Hypothalamus (tissue), 51 donors: ENCODE measurements at regions not wholly inside any gene's neighbourhood (a gene's known extent, or its start where the extent isn't known, plus 50 kb on each side); places are given as distances from the start of the nearest gene placed in this dataset.

Experiments used
- DNase-seq, 51 donors: peaks; one replicate each; lab custom pipeline; 2025; lab: John Stamatoyannopoulos, UW

- DNase-seq = no peak
Measured at GRCh38 chr4:129623233-129623875, 527.4 kb downstream of the C4orf33 start.

DNA sequence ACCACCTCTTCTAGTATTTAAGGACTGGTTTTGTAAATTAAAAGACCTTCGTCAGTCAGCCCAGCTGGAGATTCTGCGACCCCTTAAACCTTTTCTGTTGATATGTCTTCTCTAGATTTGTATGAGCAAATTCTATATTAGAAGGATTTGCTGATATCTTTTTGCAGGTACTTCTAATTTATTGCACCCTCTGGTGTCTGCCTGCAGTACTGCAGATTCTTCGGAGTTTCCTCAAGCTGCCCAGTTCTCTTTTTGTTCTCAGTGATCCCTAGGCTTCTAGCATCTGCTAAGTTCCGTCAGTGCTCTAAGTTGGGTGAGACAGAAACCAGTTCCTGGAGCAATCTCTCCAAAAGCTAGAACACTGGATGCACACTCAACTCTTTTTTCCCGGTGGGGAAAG lies 545.2 kb downstream of the C4orf33 start:
- peak in 27 of 51 donors; percentile 1 to 60 (median 10) for DNase-seq

DNA sequence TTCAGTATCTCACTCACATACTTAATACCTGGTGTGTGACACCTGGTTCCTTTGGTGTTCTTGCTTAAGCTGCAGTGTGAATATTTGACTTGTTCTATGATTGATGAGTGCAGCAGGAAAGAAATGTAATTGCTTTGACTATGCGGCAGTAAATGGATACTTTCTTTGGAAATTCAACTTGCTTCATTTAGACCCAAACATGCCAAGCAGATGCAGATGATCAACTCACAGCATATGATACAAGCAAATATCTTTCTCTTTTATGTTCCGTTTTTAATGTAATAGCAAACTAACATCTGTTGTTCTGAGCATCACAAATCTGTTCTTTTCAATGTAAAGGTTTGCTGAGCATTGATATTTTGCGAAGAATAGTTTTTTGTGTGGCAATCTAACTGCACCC lies 549.5 kb downstream of the C4orf33 start:
- DNase-seq = no peak

- DNase-seq = no peak
Measured at GRCh38 chr4:129668092-129668491, 572.1 kb downstream of the C4orf33 start.

GRCh38 chr4:129672941-129673340 lies 577.0 kb downstream of the C4orf33 start:
- no peak for DNase-seq

DNA sequence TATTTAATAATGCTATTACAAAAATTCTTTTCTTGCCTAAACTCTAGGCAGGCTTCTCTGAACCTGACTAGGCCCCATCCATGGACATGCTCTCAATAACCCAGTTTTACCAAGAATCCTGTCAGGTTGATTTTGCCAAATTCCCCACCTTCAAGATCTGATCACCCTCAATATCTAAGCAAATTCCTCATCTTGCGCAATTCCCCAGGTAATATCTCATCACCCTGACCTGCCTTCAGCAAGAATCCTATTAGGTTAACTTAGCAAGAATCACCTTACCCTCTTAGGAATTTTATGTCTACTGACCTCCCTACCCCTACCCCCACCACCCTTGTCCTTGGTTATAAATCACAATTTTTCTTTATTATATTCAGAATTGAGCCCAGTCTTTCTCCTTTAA lies 579.1 kb downstream of the C4orf33 start:
- DNase-seq = no peak

GRCh38 chr4:129676934-129677333 lies 581.0 kb downstream of the C4orf33 start:
- no peak for DNase-seq

DNA sequence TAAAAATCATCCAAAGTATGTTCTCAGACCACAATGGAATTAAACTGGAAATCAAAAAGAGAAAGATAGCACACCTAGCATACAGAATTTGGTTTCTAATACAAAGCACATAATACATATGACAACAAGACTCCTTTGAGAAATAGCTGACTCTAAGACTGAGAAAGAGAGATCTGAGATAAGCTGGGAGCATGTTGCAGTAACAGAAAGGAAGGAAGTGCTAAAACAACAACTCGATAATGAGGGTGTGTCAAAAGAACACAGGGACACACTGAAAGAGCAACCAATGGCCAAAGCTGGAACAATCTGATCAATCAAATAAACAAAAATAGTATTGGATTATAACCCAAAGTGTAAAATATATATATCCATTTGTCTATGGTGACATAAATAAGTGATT lies 586.6 kb downstream of the C4orf33 start:
- no peak for DNase-seq

DNA sequence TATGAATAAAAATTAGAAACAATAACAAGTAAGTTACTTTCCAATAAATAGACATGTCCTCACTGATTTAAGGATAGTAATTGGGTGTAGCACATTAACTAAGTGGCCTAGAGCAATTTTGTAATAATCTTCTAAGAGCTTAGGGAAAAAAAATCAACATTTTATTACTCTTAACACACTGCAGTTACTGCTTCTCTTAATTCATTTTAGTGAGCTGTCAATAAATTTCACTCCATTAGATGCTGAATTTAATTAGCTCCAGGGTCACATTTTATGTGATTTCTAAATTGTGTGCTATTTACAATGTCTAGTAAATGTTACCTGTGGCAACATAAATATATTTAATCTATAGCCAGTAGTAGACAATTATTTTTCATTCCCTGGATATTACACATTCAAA lies 612.0 kb downstream of the C4orf33 start:
- no peak for DNase-seq

DNA sequence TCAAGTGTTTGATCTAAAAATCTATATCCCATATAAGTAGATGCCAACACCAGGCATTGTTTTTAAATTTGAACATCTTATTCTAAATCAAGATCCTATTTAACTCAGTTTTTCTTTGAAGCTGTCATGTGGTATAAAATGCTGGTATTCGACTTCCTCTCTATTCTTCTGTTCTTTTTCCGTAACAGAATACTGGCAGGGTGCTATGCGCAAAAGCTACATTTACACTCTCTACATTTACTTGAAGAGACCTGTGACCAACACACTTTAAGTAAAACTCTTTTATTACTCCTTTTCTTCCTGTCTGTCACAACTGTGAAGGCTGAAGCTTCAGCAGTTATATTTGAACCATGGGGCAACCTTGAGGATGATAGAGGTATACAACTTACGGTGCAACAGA lies 612.8 kb downstream of the C4orf33 start:
- DNase-seq = no peak

GRCh38 chr4:129738175-129738574 lies 642.2 kb downstream of the C4orf33 start:
- DNase-seq = no peak

- DNase-seq = no peak
Measured at GRCh38 chr4:129747756-129748155, 651.8 kb downstream of the C4orf33 start.

DNA sequence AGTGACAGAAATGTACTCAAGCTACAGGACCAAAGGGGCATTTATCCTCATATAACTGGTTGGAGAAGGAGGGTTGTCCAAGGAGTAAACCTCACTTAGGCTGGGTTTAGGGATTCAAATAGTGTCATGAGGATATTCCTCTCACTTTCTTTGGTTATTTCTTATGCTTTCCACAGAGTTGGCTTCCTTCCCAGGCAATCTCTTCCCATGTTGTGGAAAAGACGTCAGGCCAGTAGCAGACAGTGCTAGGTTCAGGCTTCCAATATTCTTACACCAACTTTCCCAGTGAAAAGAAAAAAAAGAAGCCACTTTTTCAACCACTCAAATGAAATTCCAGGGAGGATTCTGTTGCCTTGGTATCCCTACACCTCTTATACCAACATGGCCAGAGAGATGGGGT lies 653.0 kb downstream of the C4orf33 start:
- no peak for DNase-seq

DNA sequence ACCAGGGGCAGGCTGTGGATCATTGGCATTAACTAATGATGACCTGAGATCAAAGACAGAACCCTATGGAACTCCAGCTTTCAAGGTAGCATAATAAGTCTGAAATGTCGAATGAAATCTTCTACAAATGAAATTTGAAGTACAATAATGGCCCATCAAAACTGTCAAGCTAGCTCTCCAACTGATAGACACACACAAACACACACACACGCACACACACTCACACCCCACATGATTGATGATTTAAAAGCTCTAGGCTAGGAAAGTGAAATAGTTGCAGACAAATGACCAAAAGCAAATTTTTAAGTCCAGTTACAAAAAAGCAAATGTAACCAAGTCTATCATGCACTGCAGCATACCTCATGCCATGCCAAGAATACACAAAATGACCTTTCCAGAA lies 655.7 kb downstream of the C4orf33 start:
- DNase-seq = no peak

DNA sequence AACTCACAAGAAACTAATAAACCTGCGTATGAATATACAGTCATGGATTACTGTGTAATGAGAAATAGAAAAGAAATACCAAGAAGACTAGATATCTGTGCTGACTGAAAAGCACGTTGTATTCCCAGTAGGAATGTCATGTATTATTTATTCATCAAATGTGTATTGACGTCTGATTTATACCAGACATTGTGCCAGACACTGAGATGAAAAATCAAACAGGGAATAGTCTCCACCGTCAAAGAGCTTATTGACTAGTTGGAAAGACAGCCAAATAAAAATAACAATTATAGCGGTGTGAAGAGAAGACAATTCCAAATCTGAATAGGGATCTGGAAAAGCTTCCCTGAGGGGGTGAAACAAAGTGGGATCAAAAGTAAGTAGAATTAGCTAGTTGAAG lies 687.6 kb downstream of the C4orf33 start:
- no peak for DNase-seq

DNA sequence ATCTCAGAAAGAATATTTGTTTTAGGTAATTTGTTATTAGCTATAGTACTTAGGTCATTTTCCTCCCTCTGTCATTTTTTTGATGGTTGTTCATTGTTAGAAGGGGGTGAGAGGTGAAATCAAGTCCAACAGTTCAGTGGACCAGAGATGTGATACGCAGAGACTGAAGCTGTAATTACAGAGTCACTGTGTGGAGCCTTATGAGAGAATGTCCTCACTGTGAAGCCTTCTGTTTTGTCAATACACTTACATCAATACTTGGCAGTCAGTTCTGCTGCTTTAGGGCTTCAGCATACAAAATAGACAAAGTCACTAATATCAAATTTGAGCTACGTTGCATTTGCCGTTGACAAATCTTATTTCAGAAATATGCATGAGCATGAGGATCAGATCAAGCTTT lies 692.5 kb downstream of the C4orf33 start:
- DNase-seq = no peak

- DNase-seq = no peak
Measured at GRCh38 chr4:129804461-129804981, 708.6 kb downstream of the C4orf33 start.

DNA sequence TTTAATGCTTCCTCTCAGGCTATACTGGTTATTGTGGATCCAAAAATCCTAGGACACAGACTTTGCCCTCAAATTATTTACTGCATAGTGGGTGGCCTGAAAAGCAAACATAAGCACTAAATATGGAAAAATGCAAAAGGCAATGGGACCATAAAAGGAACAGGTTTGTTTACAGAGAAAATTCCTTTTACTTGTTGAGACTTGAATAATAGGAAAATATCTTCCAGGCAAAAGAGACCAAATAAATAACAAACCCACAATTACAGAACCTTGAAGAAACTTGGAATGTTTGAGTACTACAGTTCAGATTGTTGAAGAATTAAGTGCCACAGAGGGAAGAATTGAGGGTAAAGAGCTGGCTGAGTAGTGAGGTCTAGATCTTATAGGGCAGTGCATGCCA lies 711.0 kb downstream of the C4orf33 start:
- DNase-seq = no peak

GRCh38 chr4:129808242-129808641 lies 712.3 kb downstream of the C4orf33 start:
- no peak for DNase-seq

DNA sequence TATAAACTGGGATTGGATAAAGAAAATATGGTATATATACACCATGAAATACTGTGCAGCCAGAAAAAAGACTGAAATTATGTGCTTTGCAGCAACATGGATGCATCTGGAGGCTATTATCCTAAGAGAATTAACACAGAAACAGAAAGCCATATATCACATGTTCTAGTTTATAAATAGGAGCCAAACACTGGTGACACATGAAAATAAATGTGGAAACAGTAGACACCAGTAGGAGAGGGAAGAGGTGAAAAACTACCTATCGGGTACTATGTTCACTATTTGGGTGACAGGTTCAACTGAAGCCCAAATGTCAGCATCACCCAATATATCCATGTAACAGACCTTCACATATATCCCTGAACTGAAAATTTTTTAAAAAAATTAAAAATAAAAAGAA lies 725.1 kb downstream of the C4orf33 start:
- no peak for DNase-seq

DNA sequence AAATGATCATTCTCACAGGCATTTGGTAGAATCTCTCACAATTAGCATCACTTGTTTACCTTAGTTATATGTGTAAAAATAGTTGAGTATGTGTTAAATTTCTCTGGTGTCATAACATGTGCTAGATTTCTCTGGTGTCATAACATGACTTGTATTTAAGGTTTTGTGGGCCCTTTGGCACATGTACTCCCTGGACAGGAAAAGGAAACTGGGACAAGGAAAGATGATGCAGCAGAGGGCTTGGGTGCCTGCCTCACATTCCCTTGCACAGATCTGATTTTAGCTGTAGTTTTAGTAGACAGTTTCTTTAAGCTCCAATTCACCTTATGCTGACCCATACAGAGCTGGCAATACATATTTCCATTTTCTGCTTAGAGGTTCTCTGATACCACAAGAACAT lies 726.0 kb downstream of the C4orf33 start:
- DNase-seq = no peak

DNA sequence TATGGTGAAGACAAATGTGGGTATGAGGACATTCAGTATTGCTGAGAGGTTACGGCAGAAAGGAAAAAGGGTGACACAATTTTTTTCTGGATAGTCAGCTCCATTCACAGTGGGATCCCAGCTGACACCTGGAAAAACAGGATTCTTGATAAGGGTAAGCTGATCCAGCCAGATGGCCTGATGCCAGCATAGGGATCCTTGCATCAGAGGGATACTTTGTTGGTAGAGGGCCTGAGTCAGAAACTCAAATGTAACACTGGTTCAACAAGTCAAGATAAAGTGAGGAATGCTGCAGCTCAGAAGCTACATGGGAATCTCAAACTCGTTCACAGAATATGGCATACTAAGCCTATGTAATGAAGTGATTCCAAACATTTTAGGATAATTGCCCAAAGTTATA lies 726.7 kb downstream of the C4orf33 start:
- DNase-seq = no peak

DNA sequence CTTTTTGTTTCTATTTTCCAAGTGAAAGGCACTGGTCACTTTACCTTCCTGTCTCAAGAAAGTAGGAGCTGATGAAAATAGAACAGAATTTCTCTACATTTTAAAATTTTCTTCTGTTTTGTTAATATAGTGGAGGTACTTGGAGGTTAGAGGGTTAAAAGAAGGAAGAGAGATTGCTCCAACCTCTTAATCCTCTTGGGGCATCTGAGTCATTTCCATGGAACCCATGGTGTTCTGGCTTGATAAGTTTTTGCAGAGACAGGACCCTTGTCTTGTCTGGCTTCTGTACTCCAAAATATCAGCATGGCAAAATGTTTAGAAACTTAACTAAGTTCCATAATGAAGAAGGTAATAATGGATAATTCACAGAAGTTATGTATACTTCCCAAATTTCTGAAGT lies 727.2 kb downstream of the C4orf33 start:
- DNase-seq = no peak
